ENCODE measurements at regions not wholly inside any gene's neighbourhood (a gene's known extent, or its start where the extent isn't known, plus 50 kb on each side); places are given as distances from the start of the nearest gene placed in this dataset.

GRCh38 chr5:31079668-31080067 lies 113.8 kb upstream of the CDH6 start:
- no peaks in the 10 kb centered on the region for H3K36me3 Mint-ChIP-seq (ENCODE audit: low read depth)
- TF ChIP-seq CTCF (IDR thresholded peaks at IDR 0.05), result no peak
- DNase-seq (ENCODE audit: low spot score), result no peak
- no peaks in the 10 kb centered on the region for H3K27me3 Mint-ChIP-seq (ENCODE audit: low read depth)
- H3K9me3 Mint-ChIP-seq (ENCODE audit: low read depth), result peaks cover 9% of the 10 kb centered on the region
- H3K27ac Mint-ChIP-seq (ENCODE audit: unreplicated experiment), result no peak overlapping the region
- no peak overlapping the region for H3K4me3 Mint-ChIP-seq (ENCODE audit: unreplicated experiment)
- no peaks in the 10 kb centered on the region for H3K4me1 Mint-ChIP-seq (ENCODE audit: low read depth)

GRCh38 chr5:31078956-31079355 lies 114.5 kb upstream of the CDH6 start:
- H3K36me3 Mint-ChIP-seq (ENCODE audit: low read depth), result no peaks in the 10 kb centered on the region
- no peak for TF ChIP-seq CTCF (IDR thresholded peaks at IDR 0.05)
- H3K9me3 Mint-ChIP-seq (ENCODE audit: low read depth), result peaks cover 12% of the 10 kb centered on the region
- H3K4me1 Mint-ChIP-seq (ENCODE audit: low read depth), result no peaks in the 10 kb centered on the region
- H3K27ac Mint-ChIP-seq (ENCODE audit: unreplicated experiment), result no peak overlapping the region
- DNase-seq (ENCODE audit: low spot score), result no peak
- H3K27me3 Mint-ChIP-seq (ENCODE audit: low read depth), result no peaks in the 10 kb centered on the region
- H3K4me3 Mint-ChIP-seq (ENCODE audit: unreplicated experiment), result no peak overlapping the region

- no peak for DNase-seq (ENCODE audit: low spot score)
- peaks cover 12% of the 10 kb centered on the region for H3K9me3 Mint-ChIP-seq (ENCODE audit: low read depth)
- no peak overlapping the region for H3K27ac Mint-ChIP-seq (ENCODE audit: unreplicated experiment)
- TF ChIP-seq CTCF (IDR thresholded peaks at IDR 0.05), result no peak
- no peak overlapping the region for H3K4me3 Mint-ChIP-seq (ENCODE audit: unreplicated experiment)
- H3K27me3 Mint-ChIP-seq (ENCODE audit: low read depth), result no peaks in the 10 kb centered on the region
- no peaks in the 10 kb centered on the region for H3K4me1 Mint-ChIP-seq (ENCODE audit: low read depth)
- no peaks in the 10 kb centered on the region for H3K36me3 Mint-ChIP-seq (ENCODE audit: low read depth)
These were observed 117.5 kb upstream of the CDH6 start for GRCh38 chr5:31075981-31076380.

- peaks cover 22% of the 10 kb centered on the region for H3K4me1 Mint-ChIP-seq (ENCODE audit: low read depth)
- H3K27me3 Mint-ChIP-seq (ENCODE audit: low read depth), result no peaks in the 10 kb centered on the region
- no peaks in the 10 kb centered on the region for H3K9me3 Mint-ChIP-seq (ENCODE audit: low read depth)
- no peaks in the 10 kb centered on the region for H3K36me3 Mint-ChIP-seq (ENCODE audit: low read depth)
- DNase-seq (ENCODE audit: low spot score), result no peak
- no peak overlapping the region for H3K27ac Mint-ChIP-seq (ENCODE audit: unreplicated experiment)
- TF ChIP-seq CTCF (IDR thresholded peaks at IDR 0.05), result no peak
- H3K4me3 Mint-ChIP-seq (ENCODE audit: unreplicated experiment), result no peak overlapping the region
These were observed 125.2 kb upstream of the CDH6 start for GRCh38 chr5:31068287-31068686.

GRCh38 chr5:31066655-31067328 lies 126.7 kb upstream of the CDH6 start:
- Mint-ChIP-seq H3K27ac (ENCODE audit: unreplicated experiment) (no peak overlapping the region), H3K36me3 (ENCODE audit: low read depth) (no peaks in the 10 kb centered on the region), H3K9me3 (ENCODE audit: low read depth) (no peaks in the 10 kb centered on the region), H3K4me1 (ENCODE audit: low read depth) (peaks cover 22% of the 10 kb centered on the region), H3K4me3 (ENCODE audit: unreplicated experiment) (no peak overlapping the region), H3K27me3 (ENCODE audit: low read depth) (no peaks in the 10 kb centered on the region)
- TF ChIP-seq CTCF (IDR thresholded peaks at IDR 0.05), result no peak
- no peak for DNase-seq (ENCODE audit: low spot score)
